ENCODE measurements at regions not wholly inside any gene's neighbourhood (a gene's known extent, or its start where the extent isn't known, plus 50 kb on each side); places are given as distances from the start of the nearest gene placed in this dataset.
"Not testable (repeated sequence)": the region's sequence is repeated elsewhere in the genome, so short reads cannot be mapped to it uniquely, and the experiment has no call there.

DNA sequence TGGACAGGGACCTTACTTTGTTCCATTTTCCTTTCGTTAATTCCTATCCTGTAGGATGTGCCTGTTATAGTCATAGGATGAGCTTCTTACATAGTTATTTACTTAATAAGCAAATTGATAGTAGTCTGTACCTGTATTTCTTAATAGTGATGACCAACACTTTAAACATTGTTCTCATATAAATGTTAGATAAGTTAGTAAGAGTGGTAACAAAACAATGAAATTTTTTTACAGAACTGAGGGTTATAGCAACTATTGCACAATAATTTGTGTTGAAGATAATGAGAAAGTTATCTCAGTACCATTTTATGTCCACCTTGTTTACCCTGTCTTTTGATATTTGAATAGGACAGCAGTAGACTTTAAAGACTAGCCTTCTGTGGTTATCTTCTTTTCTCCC lies 162.9 kb upstream of the ELL2 start:
- no peak for FAIRE-seq

GRCh38 chr5:96123418-96123817 lies 161.8 kb upstream of the ELL2 start:
- no peak for FAIRE-seq

GRCh38 chr5:96121364-96121763 lies 159.7 kb upstream of the ELL2 start:
- FAIRE-seq = no peak

DNA sequence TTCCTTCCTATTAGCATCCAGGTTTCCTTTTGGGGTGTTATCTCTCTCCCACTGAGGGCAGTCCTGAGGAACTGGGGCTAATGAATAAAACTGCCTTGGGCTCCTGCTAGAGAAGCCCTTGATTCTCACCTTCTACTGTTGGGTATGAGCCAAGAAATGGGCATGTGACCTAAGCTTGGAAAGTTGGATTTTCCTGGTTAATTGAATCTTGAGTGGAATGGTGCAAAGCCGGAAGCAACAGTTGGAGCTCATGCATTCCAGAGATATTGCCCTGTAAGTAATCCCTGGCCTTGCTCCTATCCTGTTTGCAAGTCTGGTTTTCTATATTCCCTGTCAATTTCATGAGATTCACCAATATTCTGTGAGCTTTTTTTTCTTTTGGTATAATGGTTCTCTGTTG lies 158.5 kb upstream of the ELL2 start:
- no peak for FAIRE-seq

GRCh38 chr5:96117771-96118651 lies 156.4 kb upstream of the ELL2 start:
- no peak for FAIRE-seq

DNA sequence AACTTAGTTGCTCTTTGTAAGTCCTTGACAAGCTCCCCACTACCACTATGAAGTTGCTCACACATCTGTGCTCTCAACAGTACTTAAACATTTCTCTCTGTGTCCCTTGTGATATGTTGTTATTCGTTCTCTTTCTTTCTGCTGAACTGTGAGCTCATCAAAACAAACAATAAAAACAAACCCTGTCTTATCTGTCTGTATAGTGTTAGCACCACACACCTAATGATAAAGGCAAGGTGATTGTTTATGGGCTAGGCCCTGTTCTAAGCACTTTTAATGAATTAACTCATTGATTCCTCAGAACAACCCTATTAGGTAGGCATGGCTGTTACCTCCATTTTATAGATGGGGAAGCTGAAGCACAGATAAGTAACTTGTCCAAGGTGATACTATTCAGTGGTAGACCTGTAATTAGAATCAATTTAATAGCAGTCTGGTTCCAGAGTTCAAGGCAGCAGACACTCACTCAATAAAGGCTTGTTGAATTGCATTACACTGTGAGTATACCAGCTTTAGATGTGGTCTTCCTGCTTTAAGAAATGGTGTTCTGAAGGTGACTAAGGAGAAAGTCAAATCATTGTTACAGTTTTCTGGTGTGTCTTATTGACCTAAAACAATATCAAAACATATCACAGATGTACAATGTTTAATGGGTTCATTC lies 153.6 kb upstream of the ELL2 start:
- no peak for FAIRE-seq

- no peak for FAIRE-seq
Measured at GRCh38 chr5:96114736-96115135, 153.1 kb upstream of the ELL2 start.

GRCh38 chr5:96113170-96113939 lies 151.7 kb upstream of the ELL2 start:
- no peak for FAIRE-seq

DNA sequence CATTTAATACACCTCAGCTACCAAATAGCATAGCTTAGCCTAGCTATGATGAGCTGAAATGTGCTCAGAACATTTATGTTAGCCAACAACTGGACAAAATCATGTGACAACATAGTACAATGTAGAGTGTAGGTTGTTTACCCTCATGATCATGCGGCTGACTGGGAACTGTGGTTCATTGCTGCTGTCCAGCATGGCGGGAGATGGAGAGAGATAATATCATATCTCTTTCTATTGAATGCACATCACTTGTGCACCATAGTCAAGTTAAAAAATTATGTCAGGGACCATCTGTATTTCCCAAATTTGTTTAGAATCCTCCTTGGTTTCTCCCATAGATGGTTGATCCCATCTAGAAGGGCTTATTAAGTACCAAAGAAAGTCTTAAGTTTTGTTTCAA lies 151.1 kb upstream of the ELL2 start:
- FAIRE-seq = no peak

DNA sequence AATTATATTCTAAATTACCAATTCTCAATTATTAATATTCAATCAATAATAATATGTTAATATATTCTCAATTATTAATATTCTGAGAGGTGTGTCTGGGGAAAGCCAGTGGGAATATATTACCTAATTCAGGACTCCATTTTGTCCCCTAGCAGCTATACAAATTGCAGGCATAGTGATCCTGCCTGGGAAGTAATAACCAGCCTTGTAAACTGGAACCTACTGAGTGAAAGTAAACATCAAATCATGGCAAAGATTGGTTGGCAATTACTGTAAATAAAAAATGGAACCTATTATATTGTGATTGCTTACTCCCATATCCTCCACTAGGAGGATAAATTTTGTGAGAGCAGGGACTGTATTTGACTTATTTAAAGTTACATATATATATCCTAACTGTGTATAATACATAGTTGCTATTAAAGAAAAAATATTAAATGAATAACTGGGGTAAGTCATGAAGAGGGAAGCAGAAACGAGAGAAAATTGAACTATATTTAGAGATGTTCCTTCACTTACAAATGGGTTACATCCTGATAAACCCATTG lies 150.5 kb upstream of the ELL2 start:
- FAIRE-seq = no peak

GRCh38 chr5:96111080-96111756 lies 149.6 kb upstream of the ELL2 start:
- no peak for FAIRE-seq

GRCh38 chr5:96110300-96110699 lies 148.6 kb upstream of the ELL2 start:
- FAIRE-seq = no peak

GRCh38 chr5:96108629-96109028 lies 147.0 kb upstream of the ELL2 start:
- FAIRE-seq = not testable (repeated sequence)

DNA sequence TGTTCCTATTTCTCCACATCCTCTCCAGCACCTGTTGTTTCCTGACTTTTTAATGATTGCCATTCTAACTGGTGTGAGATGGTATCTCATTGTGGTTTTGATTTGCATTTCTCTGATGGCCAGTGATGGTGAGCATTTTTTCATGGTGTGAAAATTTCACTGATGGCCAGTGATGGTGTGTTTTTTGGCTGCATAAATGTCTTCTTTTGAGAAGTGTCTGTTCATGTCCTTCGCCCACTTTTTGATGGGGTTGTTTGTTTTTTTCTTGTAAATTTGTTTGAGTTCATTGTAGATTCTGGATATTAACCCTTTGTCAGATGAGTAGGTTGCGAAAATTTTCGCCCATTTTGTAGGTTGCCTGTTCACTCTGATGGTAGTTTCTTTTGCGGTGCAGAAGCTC lies 142.2 kb upstream of the ELL2 start:
- not testable (repeated sequence) for FAIRE-seq

DNA sequence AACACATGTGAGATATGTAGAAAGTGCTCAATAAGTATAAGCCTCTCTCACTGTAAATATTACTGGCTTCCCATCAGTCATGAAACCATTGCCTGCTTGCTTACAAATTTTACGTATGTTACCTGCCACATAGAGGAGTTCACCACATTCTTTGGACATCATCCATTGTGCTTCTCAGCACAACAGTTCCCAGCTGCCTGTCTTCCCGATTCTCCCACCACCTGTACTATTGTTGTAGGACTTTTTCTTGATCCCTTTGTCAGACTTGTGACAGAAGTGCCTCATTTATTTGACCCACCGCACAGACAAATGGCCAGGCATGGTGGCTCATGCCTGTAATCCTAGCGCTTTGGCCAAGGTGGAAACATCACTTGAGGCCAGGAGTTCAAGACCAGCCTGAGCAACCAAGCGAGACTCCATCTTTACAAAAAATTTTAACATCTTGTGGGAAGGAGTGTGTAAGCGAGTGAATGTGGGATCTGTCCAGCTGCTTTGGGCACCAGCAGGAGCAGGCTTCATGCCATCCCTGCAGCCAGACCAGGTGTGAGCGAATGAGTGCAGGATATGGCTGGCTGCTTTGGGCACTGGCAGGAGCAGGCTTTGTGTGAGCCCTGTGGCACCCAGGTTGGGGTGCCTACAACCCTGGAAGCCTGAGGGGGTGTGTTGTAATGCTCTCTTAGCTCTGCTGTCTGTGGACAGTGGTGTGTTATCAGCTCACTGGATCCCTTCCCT lies 139.9 kb upstream of the ELL2 start:
- no peak for FAIRE-seq

DNA sequence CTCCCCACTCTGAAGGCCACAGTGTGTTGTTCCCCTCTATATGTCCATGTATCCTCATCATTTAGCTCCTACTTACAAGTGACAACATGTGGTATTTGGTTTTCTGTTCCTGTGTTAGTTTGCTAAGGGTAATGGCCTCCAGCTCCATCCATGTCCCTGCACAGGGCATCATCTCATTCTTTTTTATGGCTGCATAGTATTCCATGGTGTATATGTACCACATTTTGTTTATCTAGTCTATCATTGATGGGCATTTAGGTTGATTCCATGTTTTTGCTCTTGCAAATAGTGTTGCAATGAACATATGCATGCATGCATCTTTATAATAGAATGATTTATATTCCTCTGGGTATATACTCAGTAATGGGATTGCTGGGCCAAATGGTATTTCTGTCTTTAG lies 135.8 kb upstream of the ELL2 start:
- FAIRE-seq = not testable (repeated sequence)

GRCh38 chr5:96096724-96097123 lies 135.1 kb upstream of the ELL2 start:
- no peak for FAIRE-seq

DNA sequence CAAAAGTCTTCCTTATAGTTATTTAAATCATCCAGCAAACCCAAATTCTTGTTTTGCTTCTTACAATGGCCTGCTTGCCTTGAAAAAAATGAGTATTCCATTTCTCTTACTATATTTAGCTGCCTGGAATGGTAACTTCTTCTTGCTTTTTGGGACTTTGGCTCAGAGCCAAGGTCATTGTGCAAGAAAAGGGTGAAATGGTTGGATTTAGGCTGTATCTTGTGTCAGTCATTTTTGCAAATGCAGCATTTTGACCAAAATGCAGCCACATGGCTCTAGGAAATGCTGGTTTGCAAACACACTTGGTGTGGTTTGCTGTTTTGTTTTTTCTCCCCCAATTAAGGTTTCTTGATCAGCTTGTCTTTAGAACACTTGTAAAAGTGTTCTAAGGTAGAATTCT lies 133.3 kb upstream of the ELL2 start:
- FAIRE-seq = no peak

GRCh38 chr5:96093890-96094381 lies 132.3 kb upstream of the ELL2 start:
- FAIRE-seq = no peak

GRCh38 chr5:96093340-96093739 lies 131.7 kb upstream of the ELL2 start:
- FAIRE-seq = no peak

GRCh38 chr5:96091874-96092273 lies 130.2 kb upstream of the ELL2 start:
- FAIRE-seq = no peak

- FAIRE-seq = no peak
Measured at GRCh38 chr5:96090215-96090614, 128.6 kb upstream of the ELL2 start.
